ENCODE measurements at regions not wholly inside any gene's neighbourhood (a gene's known extent, or its start where the extent isn't known, plus 50 kb on each side); places are given as distances from the start of the nearest gene placed in this dataset.
A peak's percentile ranks its signal among the peaks of the same experiment; 100 is the strongest.

- Histone ChIP-seq H3K9ac (ENCODE audit: insufficient read length) (no peak overlapping the region), H3K9me3 (ENCODE audit: low read depth, low read length) (no peaks in the 10 kb centered on the region), H3K27ac (no peak overlapping the region), H3K4me3 (no peak overlapping the region), H3K36me3 (ENCODE audit: insufficient read depth, low read length) (no peaks in the 10 kb centered on the region)
- no peak for TF ChIP-seq EZH2 (IDR thresholded peaks at IDR 0.05)
- TF ChIP-seq POLR2AphosphoS5 (IDR thresholded peaks at IDR 0.05; ENCODE audit: borderline replicate concordance, low read depth, low read length): no peak
- TF ChIP-seq FOXP2 (optimal IDR thresholded peaks at IDR 0.05; ENCODE audit: control extremely low read depth, extremely low read length, insufficient read depth): no peak
- DNase-seq (ENCODE audit: low read depth, low spot score): no peak
These were observed 115.5 kb downstream of the ICOS start for GRCh38 chr2:204051984-204052556.

- no peak overlapping the region for H3K4me3 ChIP-seq
- no peak overlapping the region for H3K9ac ChIP-seq (ENCODE audit: insufficient read length)
- no peak for TF ChIP-seq FOXP2 (optimal IDR thresholded peaks at IDR 0.05; ENCODE audit: control extremely low read depth, extremely low read length, insufficient read depth)
- TF ChIP-seq EZH2 (IDR thresholded peaks at IDR 0.05): no peak
- TF ChIP-seq POLR2AphosphoS5 (IDR thresholded peaks at IDR 0.05; ENCODE audit: borderline replicate concordance, low read depth, low read length): no peak
- H3K36me3 ChIP-seq (ENCODE audit: insufficient read depth, low read length): no peaks in the 10 kb centered on the region
- H3K9me3 ChIP-seq (ENCODE audit: low read depth, low read length): no peaks in the 10 kb centered on the region
- no peak overlapping the region for H3K27ac ChIP-seq
- no peak for DNase-seq (ENCODE audit: low read depth, low spot score)
These were observed 122.5 kb downstream of the ICOS start for GRCh38 chr2:204059016-204059415.

DNA sequence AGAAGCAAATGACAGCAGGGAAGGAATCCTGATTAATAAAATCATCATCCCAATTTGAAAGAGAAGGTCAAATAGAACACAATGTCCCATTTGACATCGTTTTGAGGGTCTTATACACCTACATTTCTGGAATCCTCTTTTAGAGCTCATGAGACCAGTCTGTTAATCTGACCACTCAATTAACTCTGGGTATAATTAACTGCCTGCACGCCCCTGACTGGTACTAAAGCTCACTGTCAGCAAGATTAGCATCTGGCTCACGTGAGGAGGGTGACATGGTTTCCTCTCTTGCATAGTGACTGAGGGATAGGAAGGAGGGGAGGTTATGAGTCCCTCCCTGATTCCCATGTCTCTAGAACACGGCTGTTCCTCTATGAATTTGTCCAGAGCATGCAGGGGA is 124.3 kb downstream of the ICOS start:
- TF ChIP-seq FOXP2 (optimal IDR thresholded peaks at IDR 0.05; ENCODE audit: control extremely low read depth, extremely low read length, insufficient read depth): no peak
- no peak for TF ChIP-seq EZH2 (IDR thresholded peaks at IDR 0.05)
- TF ChIP-seq POLR2AphosphoS5 (IDR thresholded peaks at IDR 0.05; ENCODE audit: borderline replicate concordance, low read depth, low read length): no peak
- Histone ChIP-seq H3K36me3 (ENCODE audit: insufficient read depth, low read length) (no peaks in the 10 kb centered on the region), H3K9me3 (ENCODE audit: low read depth, low read length) (no peaks in the 10 kb centered on the region), H3K9ac (ENCODE audit: insufficient read length) (no peak overlapping the region), H3K4me3 (no peak overlapping the region), H3K27ac (no peak overlapping the region)
- DNase-seq (ENCODE audit: low read depth, low spot score): no peak

GRCh38 chr2:204061241-204061640 is 124.7 kb downstream of the ICOS start:
- no peak overlapping the region for H3K9ac ChIP-seq (ENCODE audit: insufficient read length)
- no peak for DNase-seq (ENCODE audit: low read depth, low spot score)
- no peak overlapping the region for H3K27ac ChIP-seq
- no peak overlapping the region for H3K4me3 ChIP-seq
- TF ChIP-seq EZH2 (IDR thresholded peaks at IDR 0.05) (no peak), FOXP2 (optimal IDR thresholded peaks at IDR 0.05; ENCODE audit: control extremely low read depth, extremely low read length, insufficient read depth) (no peak), POLR2AphosphoS5 (IDR thresholded peaks at IDR 0.05; ENCODE audit: borderline replicate concordance, low read depth, low read length) (no peak)
- no peaks in the 10 kb centered on the region for H3K9me3 ChIP-seq (ENCODE audit: low read depth, low read length)
- no peaks in the 10 kb centered on the region for H3K36me3 ChIP-seq (ENCODE audit: insufficient read depth, low read length)

GRCh38 chr2:204064119-204064518 is 127.6 kb downstream of the ICOS start:
- no peak for TF ChIP-seq FOXP2 (optimal IDR thresholded peaks at IDR 0.05; ENCODE audit: control extremely low read depth, extremely low read length, insufficient read depth)
- no peak for TF ChIP-seq EZH2 (IDR thresholded peaks at IDR 0.05)
- TF ChIP-seq POLR2AphosphoS5 (IDR thresholded peaks at IDR 0.05; ENCODE audit: borderline replicate concordance, low read depth, low read length): no peak
- Histone ChIP-seq H3K4me3 (no peak overlapping the region), H3K9ac (ENCODE audit: insufficient read length) (no peak overlapping the region), H3K27ac (no peak overlapping the region), H3K36me3 (ENCODE audit: insufficient read depth, low read length) (no peaks in the 10 kb centered on the region), H3K9me3 (ENCODE audit: low read depth, low read length) (no peaks in the 10 kb centered on the region)
- no peak for DNase-seq (ENCODE audit: low read depth, low spot score)

DNA sequence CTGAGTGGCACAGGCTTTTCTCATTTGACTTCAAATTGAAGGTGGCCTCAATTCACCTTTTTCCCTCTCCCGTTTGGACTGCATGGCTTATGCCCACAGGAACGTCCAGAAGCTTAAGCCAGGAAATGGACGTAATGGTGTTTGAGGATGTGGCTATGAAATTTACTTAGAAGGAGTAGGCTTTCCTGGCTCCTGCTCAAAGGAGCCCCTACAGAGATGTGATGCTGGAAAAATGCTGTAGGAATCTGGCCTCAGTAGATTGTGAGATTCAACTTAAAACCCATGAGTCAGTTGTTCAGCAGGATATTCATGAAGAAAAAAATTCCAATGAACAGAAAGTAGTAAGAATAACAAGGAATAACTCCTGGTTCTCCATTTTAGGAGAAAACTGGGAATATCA is 129.0 kb downstream of the ICOS start:
- Histone ChIP-seq H3K9ac (ENCODE audit: insufficient read length) (no peak overlapping the region), H3K9me3 (ENCODE audit: low read depth, low read length) (no peaks in the 10 kb centered on the region), H3K4me3 (no peak overlapping the region), H3K27ac (no peak overlapping the region), H3K36me3 (ENCODE audit: insufficient read depth, low read length) (no peaks in the 10 kb centered on the region)
- TF ChIP-seq FOXP2 (optimal IDR thresholded peaks at IDR 0.05; ENCODE audit: control extremely low read depth, extremely low read length, insufficient read depth) (no peak), EZH2 (IDR thresholded peaks at IDR 0.05) (no peak), POLR2AphosphoS5 (IDR thresholded peaks at IDR 0.05; ENCODE audit: borderline replicate concordance, low read depth, low read length) (no peak)
- no peak for DNase-seq (ENCODE audit: low read depth, low spot score)

DNA sequence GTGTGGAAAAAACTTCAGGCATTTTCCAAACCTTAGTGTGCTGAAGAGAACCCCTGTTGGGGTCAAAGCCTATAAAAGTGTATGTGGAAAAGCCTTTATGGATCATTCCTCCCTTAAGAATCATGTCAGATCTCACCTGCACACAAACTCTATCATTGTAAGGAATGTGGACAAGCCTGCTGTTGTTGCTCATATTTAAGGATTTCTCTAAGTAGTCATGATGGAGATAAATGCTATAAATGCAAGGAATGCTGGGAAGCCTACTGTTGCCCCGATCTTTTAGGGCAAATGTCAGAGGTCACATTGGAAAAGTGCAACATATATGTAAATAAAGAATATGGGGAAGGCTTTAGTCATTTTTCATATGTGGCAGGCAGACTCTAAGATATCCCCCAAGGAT is 129.5 kb downstream of the ICOS start:
- Histone ChIP-seq H3K27ac (no peak overlapping the region), H3K9ac (ENCODE audit: insufficient read length) (no peak overlapping the region), H3K9me3 (ENCODE audit: low read depth, low read length) (no peaks in the 10 kb centered on the region), H3K4me3 (no peak overlapping the region), H3K36me3 (ENCODE audit: insufficient read depth, low read length) (no peaks in the 10 kb centered on the region)
- TF ChIP-seq EZH2 (IDR thresholded peaks at IDR 0.05) (no peak), FOXP2 (optimal IDR thresholded peaks at IDR 0.05; ENCODE audit: control extremely low read depth, extremely low read length, insufficient read depth) (no peak), POLR2AphosphoS5 (IDR thresholded peaks at IDR 0.05; ENCODE audit: borderline replicate concordance, low read depth, low read length) (no peak)
- no peak for DNase-seq (ENCODE audit: low read depth, low spot score)

- no peak overlapping the region for H3K27ac ChIP-seq
- H3K4me3 ChIP-seq: 0 out of 2 replicates have a peak overlapping the region, but pooled peaks have one; percentile 6
- H3K9ac ChIP-seq (ENCODE audit: insufficient read length): no peak overlapping the region
- H3K9me3 ChIP-seq (ENCODE audit: low read depth, low read length): no peaks in the 10 kb centered on the region
- TF ChIP-seq POLR2AphosphoS5 (IDR thresholded peaks at IDR 0.05; ENCODE audit: borderline replicate concordance, low read depth, low read length) (no peak), EZH2 (IDR thresholded peaks at IDR 0.05) (no peak), FOXP2 (optimal IDR thresholded peaks at IDR 0.05; ENCODE audit: control extremely low read depth, extremely low read length, insufficient read depth) (no peak)
- H3K36me3 ChIP-seq (ENCODE audit: insufficient read depth, low read length): no peaks in the 10 kb centered on the region
- no peak for DNase-seq (ENCODE audit: low read depth, low spot score)
These were observed 133.2 kb downstream of the ICOS start for GRCh38 chr2:204069804-204070203.
